ENCODE measurements at regions not wholly inside any gene's neighbourhood (a gene's known extent, or its start where the extent isn't known, plus 50 kb on each side); places are given as distances from the start of the nearest gene placed in this dataset.

DNA sequence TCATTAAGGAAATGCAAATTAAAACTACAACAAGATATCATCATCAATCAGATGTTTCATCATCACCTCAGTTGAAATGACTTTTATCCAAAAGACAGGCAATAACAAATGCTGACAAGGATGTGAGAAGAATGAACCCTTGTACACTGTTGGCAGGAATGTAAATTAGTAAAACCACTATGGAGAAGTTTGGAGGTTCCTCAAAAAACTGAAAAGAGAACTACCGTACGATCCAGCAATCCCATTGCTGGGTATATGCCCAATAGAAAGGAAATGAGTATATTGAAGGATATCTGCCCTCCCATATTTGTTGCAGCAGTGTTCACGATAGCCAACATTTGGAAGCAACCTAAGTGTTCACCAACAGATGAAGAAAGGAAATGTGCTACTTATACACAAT is 50.6 kb upstream of the STARD8 start:
- Histone ChIP-seq H2BK12ac (ENCODE audit: insufficient read length, low read depth, low read length) (no peak overlapping the region), H3K4ac (ENCODE audit: low read depth, low read length) (no peak overlapping the region), H2BK20ac (ENCODE audit: low read depth, low read length, poor library complexity, severe bottlenecking) (no peak overlapping the region), H4K20me1 (ENCODE audit: control insufficient read depth, insufficient read depth, insufficient read length) (no peaks in the 10 kb centered on the region), H3K4me1 (ENCODE audit: insufficient read depth, low read length) (no peaks in the 10 kb centered on the region), H4K5ac (ENCODE audit: insufficient read length, low read depth, low read length) (no peak overlapping the region), H3K9me3 (ENCODE audit: control insufficient read depth, low read depth, low read length) (peaks cover 10% of the 10 kb centered on the region), H3K14ac (ENCODE audit: insufficient read depth, low read length) (no peak overlapping the region), H3K23ac (ENCODE audit: insufficient read length, low read depth, low read length) (no peak overlapping the region), H3T11ph (ENCODE audit: low read length) (no peak overlapping the region), H3K18ac (ENCODE audit: insufficient read length, low read depth, low read length) (no peak overlapping the region), H3K9ac (ENCODE audit: extremely low read depth, insufficient read length, low read length) (no peak overlapping the region), H3K79me2 (ENCODE audit: insufficient read depth, low read length) (no peaks in the 10 kb centered on the region), H3K56ac (ENCODE audit: insufficient read length, low read depth, low read length) (no peak overlapping the region), H3K27ac (ENCODE audit: insufficient read length, low read depth, low read length) (no peak overlapping the region), H2BK5ac (ENCODE audit: insufficient read length, low read length) (no peak overlapping the region), H3K79me1 (ENCODE audit: insufficient read depth, low read depth, low read length, poor library complexity, severe bottlenecking) (no peaks in the 10 kb centered on the region), H3K23me2 (ENCODE audit: insufficient read length, low read depth, low read length, poor library complexity, severe bottlenecking) (no peaks in the 10 kb centered on the region), H3K4me2 (ENCODE audit: insufficient read depth, insufficient read length, low read length) (no peak overlapping the region), H4K8ac (replicated peaks; ENCODE audit: insufficient read length, low read depth, low read length) (no peak overlapping the region), H4K91ac (ENCODE audit: insufficient read length, low read depth, low read length) (no peak overlapping the region), H2AFZ (ENCODE audit: low read length) (no peak overlapping the region), H2BK15ac (ENCODE audit: low read depth, low read length) (no peak overlapping the region), H2AK5ac (ENCODE audit: insufficient read length, low read length) (no peak overlapping the region), H3K27me3 (ENCODE audit: insufficient read depth, low read length) (no peaks in the 10 kb centered on the region), H2BK120ac (ENCODE audit: low read depth, low read length, poor library complexity, severe bottlenecking) (no peak overlapping the region)
- Mint-ChIP-seq H3K36me3 (ENCODE audit: insufficient read depth in 1 of 3, low read depth in 3 of 3) (peaks cover 5 to 16% (median 11%) of the 10 kb centered on the region in 3 experiments; a peak in 5 of 7 replicates), H3K9me3 (peaks cover 75 to 76% of the 10 kb centered on the region in 2 experiments), H3K27ac (no peak overlapping the region), H3K4me1 (no peaks in the 10 kb centered on the region), H3K27me3 (ENCODE audit: low read depth) (no peaks in the 10 kb centered on the region; the same call in none of the 2 replicates), H3K4me3 (no peak overlapping the region)
- no peak for TF ChIP-seq CTCF (conservative IDR thresholded peaks at IDR 0.05)
- no CpG with 5 or more reads among the region's 3 CpGs for WGBS (ENCODE audit: extremely low coverage, insufficient read length, low lambda C conversion rate)
- no peak for DNase-seq
